ENCODE measurements at regions not wholly inside any gene's neighbourhood (a gene's known extent, or its start where the extent isn't known, plus 50 kb on each side); places are given as distances from the start of the nearest gene placed in this dataset.

DNA sequence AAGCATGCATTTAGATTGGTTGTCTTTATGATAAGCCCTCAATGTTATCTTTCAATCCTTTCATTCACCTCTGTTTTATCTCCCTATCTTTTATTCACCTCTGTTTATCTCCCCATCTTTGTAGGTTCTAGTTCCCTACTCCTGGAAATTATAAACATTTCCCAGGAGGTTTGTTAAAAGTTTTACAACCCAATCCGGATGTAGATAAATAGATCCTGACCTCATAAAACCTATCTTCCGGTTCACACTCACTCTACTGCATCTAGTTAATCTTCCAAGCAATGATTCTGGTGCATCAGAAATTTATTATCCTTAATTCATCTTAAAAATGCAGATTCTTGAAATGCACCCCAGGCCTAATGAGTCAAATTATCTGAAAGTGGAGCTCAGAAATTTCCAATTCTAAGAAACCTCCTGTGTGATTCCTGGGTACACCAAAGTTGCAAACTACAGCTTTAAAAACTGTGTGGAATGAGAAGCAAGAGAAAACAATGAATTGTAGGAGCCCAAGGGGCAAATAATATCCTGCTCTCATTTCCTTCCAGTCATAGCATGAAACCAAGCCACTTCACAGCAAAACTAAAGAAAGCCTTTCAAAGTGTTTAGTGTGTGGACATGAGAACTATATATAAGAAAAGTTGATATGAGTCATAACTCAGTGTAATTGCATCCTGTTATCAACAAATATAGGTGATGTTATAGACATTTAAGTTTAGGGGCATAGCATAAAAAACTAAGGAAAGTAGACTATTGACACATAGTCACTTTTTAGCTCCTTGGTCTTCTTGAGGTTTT, 51.1 kb upstream of the UGT8 start:
- Mint-ChIP-seq H3K4me3 (ENCODE audit: unreplicated experiment) (no peak overlapping the region), H3K27me3 (ENCODE audit: unreplicated experiment) (no peaks in the 10 kb centered on the region), H3K27ac (ENCODE audit: unreplicated experiment) (no peak overlapping the region), H3K4me1 (ENCODE audit: unreplicated experiment) (no peaks in the 10 kb centered on the region), H3K36me3 (ENCODE audit: low read depth, unreplicated experiment) (no peaks in the 10 kb centered on the region), H3K9me3 (ENCODE audit: unreplicated experiment) (peaks cover 5% of the 10 kb centered on the region)
- TF ChIP-seq, protein P1, sequence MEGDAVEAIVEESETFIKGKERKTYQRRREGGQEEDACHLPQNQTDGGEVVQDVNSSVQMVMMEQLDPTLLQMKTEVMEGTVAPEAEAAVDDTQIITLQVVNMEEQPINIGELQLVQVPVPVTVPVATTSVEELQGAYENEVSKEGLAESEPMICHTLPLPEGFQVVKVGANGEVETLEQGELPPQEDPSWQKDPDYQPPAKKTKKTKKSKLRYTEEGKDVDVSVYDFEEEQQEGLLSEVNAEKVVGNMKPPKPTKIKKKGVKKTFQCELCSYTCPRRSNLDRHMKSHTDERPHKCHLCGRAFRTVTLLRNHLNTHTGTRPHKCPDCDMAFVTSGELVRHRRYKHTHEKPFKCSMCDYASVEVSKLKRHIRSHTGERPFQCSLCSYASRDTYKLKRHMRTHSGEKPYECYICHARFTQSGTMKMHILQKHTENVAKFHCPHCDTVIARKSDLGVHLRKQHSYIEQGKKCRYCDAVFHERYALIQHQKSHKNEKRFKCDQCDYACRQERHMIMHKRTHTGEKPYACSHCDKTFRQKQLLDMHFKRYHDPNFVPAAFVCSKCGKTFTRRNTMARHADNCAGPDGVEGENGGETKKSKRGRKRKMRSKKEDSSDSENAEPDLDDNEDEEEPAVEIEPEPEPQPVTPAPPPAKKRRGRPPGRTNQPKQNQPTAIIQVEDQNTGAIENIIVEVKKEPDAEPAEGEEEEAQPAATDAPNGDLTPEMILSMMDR (IDR thresholded peaks at IDR 0.05; ENCODE audit: unreplicated experiment): no peak
- no peak for DNase-seq (ENCODE audit: low spot score)
